ENCODE measurements at regions not wholly inside any gene's neighbourhood (a gene's known extent, or its start where the extent isn't known, plus 50 kb on each side); places are given as distances from the start of the nearest gene placed in this dataset.

- Mint-ChIP-seq H3K27me3 (ENCODE audit: insufficient read depth, unreplicated experiment) (peaks cover 11% of the 10 kb centered on the region), H3K4me3 (ENCODE audit: unreplicated experiment) (no peak overlapping the region), H3K27ac (ENCODE audit: low read depth, unreplicated experiment) (no peak overlapping the region), H3K4me1 (ENCODE audit: insufficient read depth, unreplicated experiment) (no peaks in the 10 kb centered on the region), H3K36me3 (ENCODE audit: insufficient read depth, unreplicated experiment) (peaks cover 4% of the 10 kb centered on the region), H3K9me3 (ENCODE audit: unreplicated experiment) (peaks cover 6% of the 10 kb centered on the region)
- ChIA-PET CTCF (no interaction called here), POLR2A (no interaction called here)
- no peak for TF ChIP-seq CTCF (IDR thresholded peaks at IDR 0.05; ENCODE audit: unreplicated experiment)
- no peak for DNase-seq (ENCODE audit: unreplicated experiment)
- intact Hi-C loops (cut with micrococcal nuclease), result no loop called here
- BruUV-seq (replicated peaks), result no TSS peak
These were observed 255.6 kb downstream of the ASMT start for GRCh38 chrX:1870421-1870820.

- BruUV-seq (replicated peaks), result no TSS peak
- peaks cover 11% of the 10 kb centered on the region for H3K27me3 Mint-ChIP-seq (ENCODE audit: insufficient read depth, unreplicated experiment)
- no peak for DNase-seq (ENCODE audit: unreplicated experiment)
- intact Hi-C loops (cut with micrococcal nuclease), result no loop called here
- no peak overlapping the region for H3K4me3 Mint-ChIP-seq (ENCODE audit: unreplicated experiment)
- H3K36me3 Mint-ChIP-seq (ENCODE audit: insufficient read depth, unreplicated experiment), result peaks cover 4% of the 10 kb centered on the region
- H3K4me1 Mint-ChIP-seq (ENCODE audit: insufficient read depth, unreplicated experiment), result no peaks in the 10 kb centered on the region
- POLR2A ChIA-PET, result no interaction called here
- no peak overlapping the region for H3K27ac Mint-ChIP-seq (ENCODE audit: low read depth, unreplicated experiment)
- H3K9me3 Mint-ChIP-seq (ENCODE audit: unreplicated experiment), result peaks cover 6% of the 10 kb centered on the region
- CTCF ChIA-PET, result no interaction called here
- TF ChIP-seq CTCF (IDR thresholded peaks at IDR 0.05; ENCODE audit: unreplicated experiment), result no peak
These were observed 257.0 kb downstream of the ASMT start for GRCh38 chrX:1871887-1872286.

GRCh38 chrX:1873671-1874070 is 258.8 kb downstream of the ASMT start:
- TF ChIP-seq CTCF (IDR thresholded peaks at IDR 0.05; ENCODE audit: unreplicated experiment), result no peak
- no TSS peak for BruUV-seq (replicated peaks)
- POLR2A ChIA-PET, result no interaction called here
- no peak overlapping the region for H3K27ac Mint-ChIP-seq (ENCODE audit: low read depth, unreplicated experiment)
- peaks cover 11% of the 10 kb centered on the region for H3K27me3 Mint-ChIP-seq (ENCODE audit: insufficient read depth, unreplicated experiment)
- no peak for DNase-seq (ENCODE audit: unreplicated experiment)
- H3K36me3 Mint-ChIP-seq (ENCODE audit: insufficient read depth, unreplicated experiment), result peaks cover 4% of the 10 kb centered on the region
- intact Hi-C loops (cut with micrococcal nuclease), result no loop called here
- peaks cover 15% of the 10 kb centered on the region for H3K9me3 Mint-ChIP-seq (ENCODE audit: unreplicated experiment)
- H3K4me1 Mint-ChIP-seq (ENCODE audit: insufficient read depth, unreplicated experiment), result no peaks in the 10 kb centered on the region
- CTCF ChIA-PET, result no interaction called here
- no peak overlapping the region for H3K4me3 Mint-ChIP-seq (ENCODE audit: unreplicated experiment)

GRCh38 chrX:1874416-1874815 is 259.6 kb downstream of the ASMT start:
- BruUV-seq (replicated peaks), result no TSS peak
- POLR2A ChIA-PET, result no interaction called here
- no peak overlapping the region for H3K27ac Mint-ChIP-seq (ENCODE audit: low read depth, unreplicated experiment)
- H3K9me3 Mint-ChIP-seq (ENCODE audit: unreplicated experiment), result peaks cover 21% of the 10 kb centered on the region
- DNase-seq (ENCODE audit: unreplicated experiment), result no peak
- TF ChIP-seq CTCF (IDR thresholded peaks at IDR 0.05; ENCODE audit: unreplicated experiment), result no peak
- peaks cover 4% of the 10 kb centered on the region for H3K36me3 Mint-ChIP-seq (ENCODE audit: insufficient read depth, unreplicated experiment)
- CTCF ChIA-PET, result no interaction called here
- no peaks in the 10 kb centered on the region for H3K4me1 Mint-ChIP-seq (ENCODE audit: insufficient read depth, unreplicated experiment)
- no peak overlapping the region for H3K4me3 Mint-ChIP-seq (ENCODE audit: unreplicated experiment)
- peaks cover 11% of the 10 kb centered on the region for H3K27me3 Mint-ChIP-seq (ENCODE audit: insufficient read depth, unreplicated experiment)
- intact Hi-C loops (cut with micrococcal nuclease), result no loop called here

All from MCF 10A (cell line).